CD4-positive, alpha-beta T cell treated with Interleukin-17A for 1 hour (primary cell): ENCODE measurements at regions not wholly inside any gene's neighbourhood (a gene's known extent, or its start where the extent isn't known, plus 50 kb on each side); places are given as distances from the start of the nearest gene placed in this dataset.

Experiments used
- DNase-seq: peaks from one replicate; pipeline ENCODE4 v3.0.0-alpha.2; 2020

DNA sequence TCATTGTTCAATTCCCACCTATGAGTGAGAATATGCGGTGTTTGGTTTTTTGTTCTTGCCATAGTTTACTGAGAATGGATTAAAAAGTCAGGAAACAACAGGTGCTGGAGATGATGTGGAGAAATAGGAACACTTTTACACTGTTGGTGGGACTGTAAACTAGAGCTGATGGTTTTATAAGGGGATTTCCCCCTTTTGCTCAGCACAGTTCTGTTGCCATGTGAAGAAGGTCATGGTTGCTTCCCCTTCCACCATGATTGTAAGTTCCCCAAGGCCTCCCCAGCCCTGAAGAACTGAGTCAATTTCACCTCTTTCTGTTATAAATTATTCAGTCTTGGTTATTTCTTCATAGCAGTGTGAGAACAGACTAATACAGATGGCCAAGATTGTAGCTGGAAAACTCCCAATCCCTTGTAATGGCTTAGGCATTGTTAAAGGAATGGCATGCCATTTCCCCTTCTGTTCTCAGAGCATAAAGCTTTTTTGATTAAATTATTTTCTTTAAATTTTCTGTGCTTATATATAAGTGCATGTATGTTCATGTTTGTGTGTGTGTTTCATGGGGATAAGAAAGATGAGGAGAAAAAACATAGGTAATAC, 144.8 kb downstream of the BACH1 start:
- no peak for DNase-seq

DNA sequence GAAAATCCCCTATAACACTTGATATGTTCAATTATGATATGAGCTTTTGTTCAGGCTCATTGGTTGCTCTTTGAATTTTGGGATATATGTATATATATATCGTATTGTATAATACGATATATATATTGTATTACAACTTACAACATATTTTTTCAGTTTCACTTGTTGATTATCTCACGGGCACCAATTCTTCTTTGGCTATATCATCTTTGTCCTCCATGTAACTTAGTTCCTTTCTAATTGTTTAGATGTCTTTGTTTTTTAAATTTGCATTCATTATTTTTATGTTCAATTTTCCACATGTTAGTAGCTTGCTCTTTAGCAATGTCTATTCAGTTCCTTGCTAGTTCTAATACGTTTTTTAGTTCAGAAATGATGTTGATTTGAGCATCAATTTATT, 150.0 kb downstream of the BACH1 start:
- DNase-seq = no peak

GRCh38 chr21:29449306-29449950, 150.7 kb downstream of the BACH1 start:
- DNase-seq = peak; percentile 79

GRCh38 chr21:29450058-29450457, 151.3 kb downstream of the BACH1 start:
- peak; percentile 5 for DNase-seq

- no peak for DNase-seq
Observed at GRCh38 chr21:29453511-29453910, 154.8 kb downstream of the BACH1 start.

GRCh38 chr21:29454179-29454578, 155.5 kb downstream of the BACH1 start:
- DNase-seq = no peak

DNA sequence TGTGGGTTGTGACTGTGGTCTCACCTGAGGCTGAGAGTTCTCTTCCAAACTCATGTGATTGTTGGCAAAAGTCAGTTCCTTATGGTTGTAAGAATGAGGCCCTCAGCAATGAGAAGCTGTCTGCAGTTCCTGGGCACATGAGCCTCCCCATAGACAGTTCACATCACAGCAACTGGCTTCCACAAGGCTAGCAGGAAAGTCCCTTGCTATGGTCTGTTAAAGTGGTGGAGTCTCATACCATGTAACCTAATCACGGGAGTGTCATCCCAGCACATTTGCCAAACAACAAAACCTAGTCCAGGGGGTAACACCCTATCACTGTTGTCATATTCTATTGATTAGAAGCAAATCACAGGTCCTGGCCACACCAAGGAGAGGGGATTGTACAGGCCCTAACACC, 163.8 kb downstream of the BACH1 start:
- DNase-seq = no peak

- DNase-seq = no peak
Observed at GRCh38 chr21:29465546-29465945, 166.8 kb downstream of the BACH1 start.

DNA sequence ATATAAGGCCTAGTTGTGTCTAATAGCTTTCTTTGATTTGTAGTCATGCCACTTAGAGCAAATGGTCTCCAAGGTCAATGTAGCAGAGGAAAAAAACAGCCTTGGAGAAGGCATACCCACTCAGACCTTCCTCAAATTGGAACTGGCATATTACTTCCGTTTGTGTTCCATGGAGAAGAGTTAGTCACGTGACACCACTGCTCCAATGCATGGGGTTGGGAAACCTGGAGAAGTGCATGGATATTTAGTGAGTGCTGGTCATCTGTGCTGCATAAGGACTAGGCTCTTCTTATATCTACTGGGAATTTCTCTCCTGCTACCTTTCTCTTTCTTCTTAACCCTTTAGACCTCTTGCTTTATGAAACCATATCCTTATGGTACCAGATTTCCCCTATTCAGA, 167.8 kb downstream of the BACH1 start:
- no peak for DNase-seq

- no peak for DNase-seq
Observed at GRCh38 chr21:29470397-29470796, 171.7 kb downstream of the BACH1 start.

GRCh38 chr21:29473808-29474207, 175.1 kb downstream of the BACH1 start:
- DNase-seq = no peak

- DNase-seq = no peak
Observed at GRCh38 chr21:29475329-29475728, 176.6 kb downstream of the BACH1 start.

GRCh38 chr21:29477347-29477746, 178.6 kb downstream of the BACH1 start:
- DNase-seq = no peak

DNA sequence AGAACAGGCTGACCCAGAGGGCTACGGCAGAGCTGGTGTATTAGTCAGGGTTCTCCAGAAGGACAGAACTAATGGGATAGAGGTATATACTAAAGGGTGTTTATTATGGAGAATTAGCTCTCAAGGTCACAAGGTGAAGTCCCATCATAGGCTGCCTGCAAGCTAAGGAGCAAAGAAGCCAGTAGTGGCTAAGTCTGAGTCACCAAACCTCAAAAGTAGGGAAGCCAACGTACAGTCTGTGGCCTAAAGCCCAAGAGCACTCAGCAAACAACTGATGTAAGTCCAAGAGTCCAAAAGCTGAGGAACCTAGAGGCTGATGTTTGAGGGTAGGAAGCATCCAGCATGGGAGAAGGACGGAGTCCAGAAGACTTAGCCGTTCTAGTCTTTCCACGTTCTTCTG, 179.2 kb downstream of the BACH1 start:
- no peak for DNase-seq

DNA sequence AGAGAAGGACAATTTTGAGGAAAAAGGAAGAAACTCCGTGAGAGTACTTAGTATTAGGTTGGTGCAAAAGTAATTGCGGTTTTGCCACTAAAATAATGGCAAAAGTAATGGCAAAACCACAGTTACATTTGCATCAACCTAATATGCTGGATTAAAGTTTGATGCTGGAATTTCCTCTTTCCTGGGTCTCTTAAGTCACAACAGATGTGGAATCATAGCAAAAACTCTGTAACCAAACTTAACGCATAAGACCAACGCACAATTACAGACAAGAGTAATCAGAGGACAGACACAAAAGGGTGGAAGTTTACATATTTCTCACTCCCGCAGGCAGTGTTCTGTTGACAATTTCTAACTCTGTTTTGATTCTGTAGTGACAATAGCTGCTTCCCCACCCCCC, 182.4 kb downstream of the BACH1 start:
- no peak for DNase-seq

DNA sequence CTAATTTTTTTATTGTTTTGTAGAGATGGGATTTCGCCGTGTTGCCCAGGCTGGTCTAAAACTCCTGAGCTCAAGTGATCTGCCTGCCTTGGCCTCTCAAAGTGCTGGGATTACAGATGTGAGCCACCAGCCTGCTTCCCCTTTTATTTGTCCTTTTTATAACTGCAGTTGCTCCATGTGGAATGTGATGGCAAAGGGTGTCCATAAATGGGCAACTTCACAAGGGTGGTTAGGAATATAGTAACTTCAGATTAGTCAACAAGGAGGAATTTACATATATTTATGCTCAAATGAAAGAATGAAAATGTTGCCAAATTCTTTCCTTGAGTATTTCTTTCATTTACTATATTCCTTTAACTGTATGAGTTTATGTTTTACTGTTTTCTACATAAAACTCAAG, 182.9 kb downstream of the BACH1 start:
- DNase-seq = no peak

DNA sequence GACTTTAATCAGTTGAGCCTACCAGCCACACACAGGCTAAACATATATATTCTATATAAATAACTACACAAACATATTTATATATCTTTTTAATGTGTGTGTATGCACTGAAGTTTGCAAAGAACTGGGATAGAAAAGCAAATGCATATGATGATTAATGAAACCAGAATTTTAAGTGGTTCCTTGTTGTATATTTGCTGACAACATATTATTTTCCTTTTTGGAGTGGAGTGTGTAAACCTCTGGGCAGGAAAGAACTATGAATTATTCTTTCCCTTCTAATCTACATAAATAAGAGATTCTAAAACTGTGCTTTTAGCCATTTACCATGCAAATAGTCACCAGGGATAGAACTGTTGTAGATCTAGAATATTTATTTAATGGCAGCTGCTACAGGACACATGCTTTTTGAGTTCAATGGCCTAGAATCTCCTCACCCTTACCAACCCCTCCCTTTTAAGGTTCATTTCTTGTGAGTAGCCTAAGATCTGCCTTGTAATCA, 187.6 kb downstream of the BACH1 start:
- DNase-seq = no peak
